OCI-LY7 (cell line): ENCODE measurements at regions not wholly inside any gene's neighbourhood (a gene's known extent, or its start where the extent isn't known, plus 50 kb on each side); places are given as distances from the start of the nearest gene placed in this dataset.

ENCODE experiments used
- BruUV-seq: library from RNA; stranded (reverse); fragments of 400-500 nt; replicated peaks from 2 replicates; lab custom pipeline; 2021; lab: Mats Ljungman, UMichigan
- CTCF ChIA-PET: fragments of 300-600 bp; sonication (Branson Sonifier 250); formaldehyde crosslinking; loops from one replicate; lab custom pipeline; 2022; ENCODE audit warnings: antibody characterized with exemption; ENCODE audit not compliant: unreplicated experiment; lab: Charles Lee
- POLR2A ChIA-PET: fragments of 300-600 bp; sonication (Branson Sonifier 250); formaldehyde crosslinking; loops from one replicate; lab custom pipeline; 2022; ENCODE audit warnings: antibody characterized with exemption; lab: Charles Lee
- DNase-seq: peaks from one replicate; pipeline ENCODE4 v3.0.0-alpha.2; 2015; ENCODE audit warnings: low spot score
- H2AFZ ChIP-seq: fragments of 200-600 bp; sonication (generic), shearing (Covaris generic); 2 replicates; pipeline ENCODE4 v1.6.1; 2014; ENCODE audit warnings: mild to moderate bottlenecking, antibody characterized with exemption, low read length, moderate library complexity
- H3K27ac ChIP-seq: fragments of 200-600 bp; sonication (generic); 2 replicates; pipeline ENCODE4 v1.5.1; 2014; ENCODE audit warnings: mixed run types, low read depth, mild to moderate bottlenecking, moderate library complexity, low read length, inconsistent platforms; ENCODE audit not compliant: poor library complexity, severe bottlenecking
- H3K36me3 ChIP-seq: fragments of 200-600 bp; sonication (generic); 2 replicates; pipeline ENCODE4 v1.6.1; 2014; ENCODE audit warnings: mild to moderate bottlenecking, antibody characterized with exemption, low read length, moderate library complexity, mixed read lengths; ENCODE audit not compliant: insufficient read depth
- H3K4me1 ChIP-seq: fragments of 200-600 bp; sonication (generic); 2 replicates; pipeline ENCODE4 v1.5.1; 2014; ENCODE audit warnings: mild to moderate bottlenecking, low read length; ENCODE audit not compliant: insufficient read depth, poor library complexity, severe bottlenecking
- H3K4me2 ChIP-seq: fragments of 200-600 bp; sonication (generic); 2 replicates; pipeline ENCODE4 v1.6.1; 2014; ENCODE audit warnings: mild to moderate bottlenecking, low read length
- H3K4me3 ChIP-seq: fragments of 200-600 bp; sonication (generic); 2 replicates; pipeline ENCODE4 v1.5.1; 2014; ENCODE audit warnings: mild to moderate bottlenecking, low read depth, low read length; ENCODE audit not compliant: poor library complexity, severe bottlenecking
- H3K79me2 ChIP-seq: fragments of 200-600 bp; sonication (generic); 2 replicates; pipeline ENCODE4 v1.6.1; 2016; ENCODE audit warnings: low read depth, mild to moderate bottlenecking, low read length, moderate library complexity, mixed read lengths; ENCODE audit not compliant: insufficient read depth
- H3K9me2 ChIP-seq: fragments of 200-600 bp; sonication (generic); 2 replicates; pipeline ENCODE4 v1.6.1; 2016; ENCODE audit warnings: mild to moderate bottlenecking, low read length, mixed read lengths; ENCODE audit not compliant: insufficient read depth
- H3K9me3 ChIP-seq: fragments of 200-600 bp; sonication (generic); 2 replicates; pipeline ENCODE4 v1.6.1; 2014; ENCODE audit warnings: mild to moderate bottlenecking, mixed run types, low read length, mixed read lengths
- H4K20me1 ChIP-seq: fragments of 200-600 bp; sonication (generic); 2 replicates; pipeline ENCODE4 v1.6.1; 2014; ENCODE audit warnings: mild to moderate bottlenecking, antibody characterized with exemption, low read length, moderate library complexity, mixed read lengths; ENCODE audit not compliant: insufficient read depth
- EZH2phosphoT487 ChIP-seq: fragments of 200-600 bp; sonication (generic); IDR thresholded peaks from 2 replicates; pipeline ENCODE4 v1.6.1; 2018; ENCODE audit warnings: low read depth, borderline replicate concordance, mild to moderate bottlenecking, mixed run types, antibody characterized with exemption, low read length, moderate library complexity, mixed read lengths
- intact Hi-C: fragments of 100-400 bp; cut with micrococcal nuclease; formaldehyde crosslinking; loops from one replicate; pipeline ENCODE4 v1.10.0; 2022; ENCODE audit not compliant: unreplicated experiment
- TF ChIP-seq, protein P1 (sequence below): fragments of 200-600 bp; sonication (generic); conservative IDR thresholded peaks from 2 replicates; pipeline ENCODE4 v1.5.1; 2014; ENCODE audit warnings: mild to moderate bottlenecking, antibody characterized with exemption, low read length, moderate library complexity, mixed read lengths

DNA sequence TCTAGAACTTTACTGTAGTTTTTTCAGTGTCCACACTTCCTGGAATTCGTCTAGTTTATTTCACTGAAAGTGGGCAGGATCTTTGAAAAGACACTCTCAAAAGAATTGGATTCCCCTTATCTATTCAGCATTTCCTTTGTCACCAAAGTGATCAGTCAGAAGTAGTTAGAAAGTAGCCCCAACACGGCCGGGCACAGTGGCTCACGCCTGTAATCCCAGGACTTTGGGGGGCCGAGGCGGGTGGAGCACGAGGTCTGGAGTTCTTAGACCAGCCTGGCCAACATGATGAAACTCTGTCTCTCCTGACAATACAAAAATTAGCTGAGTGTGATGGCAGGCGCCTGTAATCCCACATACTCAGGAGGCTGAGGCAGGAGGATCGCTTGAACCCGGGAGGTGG lies 69.0 kb upstream of the KMT2C start:
- Histone ChIP-seq H3K27ac (no peak overlapping the region), H3K4me1 (no peaks in the 10 kb centered on the region), H2AFZ (no peak overlapping the region), H3K79me2 (no peaks in the 10 kb centered on the region), H3K9me2 (no peaks in the 10 kb centered on the region), H4K20me1 (no peaks in the 10 kb centered on the region), H3K4me3 (no peak overlapping the region), H3K36me3 (no peaks in the 10 kb centered on the region), H3K4me2 (no peak overlapping the region), H3K9me3 (no peaks in the 10 kb centered on the region)
- ChIA-PET POLR2A (interaction anchor here (1.0 kb wide), 1 partner anchor 11 kb away, joined by 3 read pairs; no protein-coding TSS in a partner anchor), CTCF (no interaction called here)
- no TSS peak for BruUV-seq
- DNase-seq: no peak
- TF ChIP-seq, protein P1, sequence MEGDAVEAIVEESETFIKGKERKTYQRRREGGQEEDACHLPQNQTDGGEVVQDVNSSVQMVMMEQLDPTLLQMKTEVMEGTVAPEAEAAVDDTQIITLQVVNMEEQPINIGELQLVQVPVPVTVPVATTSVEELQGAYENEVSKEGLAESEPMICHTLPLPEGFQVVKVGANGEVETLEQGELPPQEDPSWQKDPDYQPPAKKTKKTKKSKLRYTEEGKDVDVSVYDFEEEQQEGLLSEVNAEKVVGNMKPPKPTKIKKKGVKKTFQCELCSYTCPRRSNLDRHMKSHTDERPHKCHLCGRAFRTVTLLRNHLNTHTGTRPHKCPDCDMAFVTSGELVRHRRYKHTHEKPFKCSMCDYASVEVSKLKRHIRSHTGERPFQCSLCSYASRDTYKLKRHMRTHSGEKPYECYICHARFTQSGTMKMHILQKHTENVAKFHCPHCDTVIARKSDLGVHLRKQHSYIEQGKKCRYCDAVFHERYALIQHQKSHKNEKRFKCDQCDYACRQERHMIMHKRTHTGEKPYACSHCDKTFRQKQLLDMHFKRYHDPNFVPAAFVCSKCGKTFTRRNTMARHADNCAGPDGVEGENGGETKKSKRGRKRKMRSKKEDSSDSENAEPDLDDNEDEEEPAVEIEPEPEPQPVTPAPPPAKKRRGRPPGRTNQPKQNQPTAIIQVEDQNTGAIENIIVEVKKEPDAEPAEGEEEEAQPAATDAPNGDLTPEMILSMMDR: no peak
- TF ChIP-seq EZH2phosphoT487: no peak
- intact Hi-C loops: no loop called here

DNA sequence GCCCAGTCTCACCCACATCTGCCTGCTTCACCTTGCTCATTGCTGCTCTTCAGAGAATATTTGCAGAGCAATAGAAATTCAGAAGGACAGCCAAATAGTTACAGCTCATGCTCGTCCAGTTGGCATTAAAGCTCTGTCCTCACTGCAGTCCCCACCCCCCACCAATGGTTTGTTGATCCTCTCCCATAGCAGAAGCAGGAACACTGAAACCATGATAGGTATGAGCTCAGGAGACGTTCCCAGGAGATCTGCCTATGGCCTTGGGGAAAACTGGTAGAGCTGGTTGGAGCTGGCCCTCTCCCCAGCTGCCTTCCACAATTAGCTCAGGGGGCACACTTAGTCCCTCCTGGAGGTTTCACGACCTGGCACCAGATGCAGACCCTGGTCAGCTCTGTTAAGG lies 68.6 kb upstream of the KMT2C start:
- DNase-seq: no peak
- no peak for TF ChIP-seq EZH2phosphoT487
- TF ChIP-seq, protein P1: no peak
- intact Hi-C loops: no loop called here
- Histone ChIP-seq H3K36me3 (no peaks in the 10 kb centered on the region), H2AFZ (no peak overlapping the region), H3K4me3 (no peak overlapping the region), H3K4me1 (no peaks in the 10 kb centered on the region), H3K79me2 (no peaks in the 10 kb centered on the region), H3K4me2 (no peak overlapping the region), H3K9me2 (no peaks in the 10 kb centered on the region), H3K27ac (no peak overlapping the region), H3K9me3 (no peaks in the 10 kb centered on the region), H4K20me1 (no peaks in the 10 kb centered on the region)
- CTCF ChIA-PET: no interaction called here
- no TSS peak for BruUV-seq
- POLR2A ChIA-PET: interaction anchor here (0.6 kb wide), 1 partner anchor 20 kb away, joined by 5 read pairs; no protein-coding TSS in a partner anchor

DNA sequence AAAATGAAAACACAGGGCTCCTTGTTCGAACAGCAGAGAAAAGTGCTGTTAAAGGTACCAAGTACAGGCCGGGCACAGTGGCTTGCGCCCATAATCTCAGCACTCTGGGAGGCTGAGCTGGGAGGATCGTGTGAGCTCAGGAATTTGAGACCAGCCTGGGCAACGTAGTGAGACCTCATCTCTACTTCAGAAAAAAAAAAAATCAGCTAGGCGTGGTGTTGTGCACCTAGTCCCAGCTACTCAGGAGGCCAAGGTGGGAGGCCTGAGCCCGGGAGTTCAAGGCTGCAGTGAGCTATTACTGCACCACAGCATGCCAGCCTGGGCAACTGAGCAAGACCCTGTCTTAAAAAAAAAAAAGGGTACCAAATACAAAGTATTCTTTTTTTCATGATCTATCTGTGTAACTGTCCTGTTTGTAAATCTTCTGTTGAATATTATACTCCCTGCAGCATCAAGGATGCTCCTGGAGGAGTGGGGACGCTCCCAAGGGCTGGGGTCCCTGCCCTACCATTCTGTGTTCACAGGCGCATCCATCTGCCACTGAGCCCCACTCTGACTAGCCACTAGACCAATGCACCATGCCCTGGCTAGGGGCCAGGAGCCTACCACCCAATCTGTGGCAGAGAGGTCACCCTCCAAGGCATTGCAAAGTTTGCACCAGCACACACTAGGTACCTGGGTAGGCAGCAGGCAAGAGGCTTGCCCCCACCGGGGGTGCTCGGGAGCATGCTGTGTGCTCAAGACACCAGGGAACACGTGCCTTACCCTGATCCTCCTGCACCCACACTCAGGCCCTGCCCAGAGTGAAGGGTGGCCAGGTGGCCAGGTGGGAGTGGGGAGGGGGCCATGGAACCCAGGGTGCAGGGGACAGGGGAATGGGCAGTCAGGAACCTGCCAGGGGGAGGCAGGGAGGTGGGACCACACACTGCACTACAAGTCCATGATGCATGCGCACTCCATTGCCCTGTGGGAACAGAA lies 67.3 kb upstream of the KMT2C start:
- Histone ChIP-seq H3K4me1 (no peaks in the 10 kb centered on the region), H4K20me1 (no peaks in the 10 kb centered on the region), H2AFZ (no peak overlapping the region), H3K4me3 (no peak overlapping the region), H3K79me2 (no peaks in the 10 kb centered on the region), H3K9me3 (no peaks in the 10 kb centered on the region), H3K9me2 (no peaks in the 10 kb centered on the region), H3K36me3 (no peaks in the 10 kb centered on the region), H3K4me2 (no peak overlapping the region), H3K27ac (no peak overlapping the region)
- DNase-seq: no peak
- CTCF ChIA-PET: no interaction called here
- POLR2A ChIA-PET: no interaction called here
- TF ChIP-seq, protein P1: no peak
- no peak for TF ChIP-seq EZH2phosphoT487
- no TSS peak for BruUV-seq
- intact Hi-C loops: no loop called here
